CD14-positive monocyte (primary cell): ENCODE measurements at regions not wholly inside any gene's neighbourhood (a gene's known extent, or its start where the extent isn't known, plus 50 kb on each side); places are given as distances from the start of the nearest gene placed in this dataset.

ENCODE experiments used
- DNase-seq, 3 donors: peaks; one replicate each; pipeline ENCODE4 v3.0.0-alpha.2; 2011 to 2022
- H2AFZ ChIP-seq: 2 replicates; pipeline ENCODE4 v1.6.0; 2012; ENCODE audit warnings: mild to moderate bottlenecking, low read depth, low read length, inconsistent platforms; ENCODE audit not compliant: insufficient read depth, poor library complexity, severe bottlenecking
- H3K27ac ChIP-seq, 2 donors: 1 replicate in 1 of 2; 2 replicates in 1 of 2; pipeline ENCODE4 v1.5.1; 2012 to 2013; ENCODE audit warnings: low read length in 2 of 2, control low read depth in 1 of 2, inconsistent platforms in 1 of 2, low read depth in 1 of 2, mild to moderate bottlenecking in 1 of 2
- H3K27me3 ChIP-seq, 2 donors: one replicate each; pipeline versions ENCODE4 v1.6.0 to v1.6.1; 2011 to 2013; ENCODE audit warnings: low read length in 2 of 2; ENCODE audit not compliant: control insufficient read depth in 2 of 2, insufficient read depth in 2 of 2
- H3K36me3 ChIP-seq, 2 donors: replicated peaks in 1 of 2; 1 replicate in 1 of 2; 2 replicates in 1 of 2; pipeline versions ENCODE4 v1.5.1 to v1.6.1; 2012 to 2013; ENCODE audit warnings: low read length in 2 of 2, control low read depth in 1 of 2, inconsistent platforms in 1 of 2, mild to moderate bottlenecking in 1 of 2; ENCODE audit not compliant: insufficient read depth in 2 of 2, control insufficient read depth in 1 of 2
- H3K4me1 ChIP-seq, 2 donors: 1 replicate in 1 of 2; 2 replicates in 1 of 2; pipeline versions ENCODE4 v1.5.1 to v1.6.1; 2012 to 2013; ENCODE audit warnings: low read length in 2 of 2, control low read depth in 1 of 2, inconsistent platforms in 1 of 2, mild to moderate bottlenecking in 1 of 2, moderate library complexity in 1 of 2; ENCODE audit not compliant: insufficient read depth in 2 of 2, control insufficient read depth in 1 of 2
- H3K4me2 ChIP-seq: replicated peaks from 2 replicates; pipeline ENCODE3; 2012; ENCODE audit warnings: low read length, moderate library complexity, mild to moderate bottlenecking; ENCODE audit not compliant: poor library complexity, severe bottlenecking; ENCODE audit errors: extremely low read depth
- H3K4me3 ChIP-seq, 3 experiments: fragments of 200-600 bp in 1 of 3; sonication (generic) in 1 of 3; replicated peaks in 1 of 3; 1 replicate in 2 of 3; 2 replicates in 1 of 3; pipeline ENCODE4 v1.5.1; 2011 to 2013; ENCODE audit warnings: low read length in 3 of 3, mild to moderate bottlenecking in 3 of 3, control low read depth in 2 of 3, low read depth in 2 of 3, inconsistent platforms in 1 of 3, moderate library complexity in 1 of 3
- H3K79me2 ChIP-seq: 2 replicates; pipeline ENCODE4 v1.6.0; 2012; ENCODE audit warnings: mild to moderate bottlenecking, control low read depth, inconsistent platforms, low read length, moderate library complexity; ENCODE audit not compliant: insufficient read depth
- H3K9ac ChIP-seq: 2 replicates; pipeline ENCODE4 v1.6.0; 2017; ENCODE audit warnings: low read length, mild to moderate bottlenecking; ENCODE audit not compliant: insufficient read depth, poor library complexity, severe bottlenecking
- H3K9me3 ChIP-seq, 2 donors: replicated peaks in 1 of 2; 1 replicate in 1 of 2; 2 replicates in 1 of 2; pipeline versions ENCODE4 v1.5.1 to v1.6.1; 2012 to 2013; ENCODE audit warnings: low read length in 2 of 2, control low read depth in 1 of 2; ENCODE audit not compliant: control insufficient read depth in 1 of 2, insufficient read depth in 1 of 2
- H4K20me1 ChIP-seq: 2 replicates; pipeline ENCODE4 v1.6.0; 2012; ENCODE audit warnings: mild to moderate bottlenecking, low read length, control low read depth, moderate library complexity; ENCODE audit not compliant: insufficient read depth
- H3K27ac Mint-ChIP-seq, 7 donors: one replicate each; pipeline ENCODE4 v1.8.0; 2020; ENCODE audit warnings: mild to moderate bottlenecking in 7 of 7, mixed read lengths in 7 of 7, moderate library complexity in 6 of 7, inconsistent platforms in 2 of 7
- H3K27me3 Mint-ChIP-seq, 3 donors: one replicate each; pipeline ENCODE4 v1.8.0; 2021 to 2022; ENCODE audit warnings: low read depth in 3 of 3, mild to moderate bottlenecking in 3 of 3, mixed read lengths in 3 of 3, moderate library complexity in 3 of 3, inconsistent platforms in 1 of 3
- H3K36me3 Mint-ChIP-seq, 2 donors: one replicate each; pipeline ENCODE4 v1.8.0; 2020; ENCODE audit warnings: mixed read lengths in 2 of 2, inconsistent platforms in 1 of 2, mild to moderate bottlenecking in 1 of 2
- H3K4me1 Mint-ChIP-seq: one replicate; pipeline ENCODE4 v1.8.0; 2020; ENCODE audit warnings: mild to moderate bottlenecking, mixed read lengths
- H3K4me3 Mint-ChIP-seq, 2 donors: one replicate each; pipeline ENCODE4 v1.8.0; 2020; ENCODE audit warnings: mild to moderate bottlenecking in 2 of 2, mixed read lengths in 2 of 2, moderate library complexity in 1 of 2
- H3K9me3 Mint-ChIP-seq, 7 donors: one replicate each; pipeline ENCODE4 v1.8.0; 2020 to 2022; ENCODE audit warnings: mixed read lengths in 7 of 7, mild to moderate bottlenecking in 6 of 7, moderate library complexity in 6 of 7, inconsistent platforms in 2 of 7
- WGBS: methylation state at CpG from one replicate; pipeline ENCODE4 v1.1.5; 2013; ENCODE audit warnings: missing lambda C conversion rate; ENCODE audit not compliant: insufficient coverage; 5-methylcytosine and 5-hydroxymethylcytosine counted together
- intact Hi-C, 2 donors: fragments of 100-400 bp; cut with micrococcal nuclease; formaldehyde crosslinking; loops; one replicate each; pipeline versions ENCODE4 v1.15.0 to v1.15.1; 2023
- TF ChIP-seq, protein P1 (sequence below): fragments of 200-600 bp; IDR thresholded peaks from one replicate; pipeline ENCODE4 v1.8.0; 2022; ENCODE audit warnings: antibody characterized with exemption, mild to moderate bottlenecking

GRCh38 chr7:79982141-79982770 lies 152.4 kb upstream of the GNAI1 start:
- H3K27ac Mint-ChIP-seq: no peak overlapping the region
- H3K36me3 Mint-ChIP-seq: no peaks in the 10 kb centered on the region
- H3K4me3 Mint-ChIP-seq: no peak overlapping the region
- H3K4me1 ChIP-seq: no peaks in the 10 kb centered on the region
- H3K27me3 Mint-ChIP-seq: peaks cover 0 to 2% (median 0%) of the 10 kb centered on the region in 3 donors
- H3K4me1 Mint-ChIP-seq: no peaks in the 10 kb centered on the region
- H3K4me2 ChIP-seq: no peak overlapping the region
- H3K27ac ChIP-seq: no peak overlapping the region
- TF ChIP-seq, protein P1, sequence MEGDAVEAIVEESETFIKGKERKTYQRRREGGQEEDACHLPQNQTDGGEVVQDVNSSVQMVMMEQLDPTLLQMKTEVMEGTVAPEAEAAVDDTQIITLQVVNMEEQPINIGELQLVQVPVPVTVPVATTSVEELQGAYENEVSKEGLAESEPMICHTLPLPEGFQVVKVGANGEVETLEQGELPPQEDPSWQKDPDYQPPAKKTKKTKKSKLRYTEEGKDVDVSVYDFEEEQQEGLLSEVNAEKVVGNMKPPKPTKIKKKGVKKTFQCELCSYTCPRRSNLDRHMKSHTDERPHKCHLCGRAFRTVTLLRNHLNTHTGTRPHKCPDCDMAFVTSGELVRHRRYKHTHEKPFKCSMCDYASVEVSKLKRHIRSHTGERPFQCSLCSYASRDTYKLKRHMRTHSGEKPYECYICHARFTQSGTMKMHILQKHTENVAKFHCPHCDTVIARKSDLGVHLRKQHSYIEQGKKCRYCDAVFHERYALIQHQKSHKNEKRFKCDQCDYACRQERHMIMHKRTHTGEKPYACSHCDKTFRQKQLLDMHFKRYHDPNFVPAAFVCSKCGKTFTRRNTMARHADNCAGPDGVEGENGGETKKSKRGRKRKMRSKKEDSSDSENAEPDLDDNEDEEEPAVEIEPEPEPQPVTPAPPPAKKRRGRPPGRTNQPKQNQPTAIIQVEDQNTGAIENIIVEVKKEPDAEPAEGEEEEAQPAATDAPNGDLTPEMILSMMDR: no peak
- intact Hi-C loops: no loop called here
- H3K4me3 ChIP-seq: no peak overlapping the region
- WGBS: no CpG with 5 or more reads among the region's 2 CpGs
- peaks cover 0 to 8% of the 10 kb centered on the region in 2 donors for H3K9me3 ChIP-seq
- no peaks in the 10 kb centered on the region for H3K36me3 ChIP-seq
- H3K9me3 Mint-ChIP-seq: peaks cover 0 to 9% (median 6%) of the 10 kb centered on the region in 7 donors
- DNase-seq: no peak
- H3K79me2 ChIP-seq: no peaks in the 10 kb centered on the region
- no peaks in the 10 kb centered on the region for H4K20me1 ChIP-seq
- H3K27me3 ChIP-seq: no peaks in the 10 kb centered on the region
- H2AFZ ChIP-seq: no peak overlapping the region
- H3K9ac ChIP-seq: no peak overlapping the region

GRCh38 chr7:79980376-79980775 lies 154.3 kb upstream of the GNAI1 start:
- Mint-ChIP-seq H3K4me1 (no peaks in the 10 kb centered on the region), H3K27me3 (peaks cover 0 to 2% (median 0%) of the 10 kb centered on the region in 3 donors), H3K36me3 (no peaks in the 10 kb centered on the region), H3K9me3 (peaks cover 7 to 16% (median 13%) of the 10 kb centered on the region in 7 donors), H3K4me3 (no peak overlapping the region), H3K27ac (no peak overlapping the region)
- Histone ChIP-seq H3K4me1 (no peaks in the 10 kb centered on the region), H3K36me3 (no peaks in the 10 kb centered on the region), H3K9me3 (peaks cover 0 to 9% of the 10 kb centered on the region in 2 donors), H3K79me2 (no peaks in the 10 kb centered on the region), H3K4me3 (no peak overlapping the region), H3K27ac (no peak overlapping the region), H3K4me2 (no peak overlapping the region), H3K27me3 (no peaks in the 10 kb centered on the region), H3K9ac (no peak overlapping the region), H2AFZ (no peak overlapping the region), H4K20me1 (no peaks in the 10 kb centered on the region)
- 80% methylated on average over 1 of the region's 1 CpG for WGBS
- TF ChIP-seq, protein P1: no peak
- no peak for DNase-seq
- intact Hi-C loops: no loop called here
